Endothelial cell of umbilical vein (primary cell): ENCODE measurements at regions not wholly inside any gene's neighbourhood (a gene's known extent, or its start where the extent isn't known, plus 50 kb on each side); places are given as distances from the start of the nearest gene placed in this dataset.

ENCODE experiments used
- BruUV-seq: library from RNA; stranded (reverse); fragments of 400-500 nt; replicated peaks from 2 replicates; lab custom pipeline; 2021; lab: Mats Ljungman, UMichigan
- CTCF ChIA-PET: fragments of 300-600, 350-600 bp; sonication (Branson Sonifier 250); formaldehyde crosslinking; loops from one replicate; lab custom pipeline; 2021; ENCODE audit warnings: antibody characterized with exemption, inconsistent platforms; lab: Charles Lee
- POLR2A ChIA-PET: fragments of 300-600, 350-600 bp; sonication (Branson Sonifier 250); formaldehyde crosslinking; loops from one replicate; lab custom pipeline; 2021; ENCODE audit warnings: antibody characterized with exemption, inconsistent platforms; lab: Charles Lee
- DNase-seq: peaks from one replicate; pipeline ENCODE4 v3.0.0-alpha.2; 2011; ENCODE audit warnings: low read depth, low spot score
- FAIRE-seq: peaks from 2 replicates; lab custom pipeline; 2011; peaks lifted over from hg19 to GRCh38; lab: Jason Lieb, UNC
- H2AFZ ChIP-seq: 2 replicates; pipeline ENCODE4 v1.6.0; 2012; ENCODE audit warnings: low read depth, low read length, control low read depth, inconsistent platforms
- H3K27ac ChIP-seq: 2 replicates; pipeline ENCODE4 v1.5.1; 2011; ENCODE audit warnings: low read depth, mild to moderate bottlenecking, control low read depth, low read length, moderate library complexity; ENCODE audit not compliant: insufficient read depth
- H3K27me3 ChIP-seq, 2 experiments: 2 replicates each; pipeline versions ENCODE4 v1.6.0 to v1.6.1; 2011; ENCODE audit warnings: low read length in 2 of 2, mixed read lengths in 1 of 2; ENCODE audit not compliant: control insufficient read depth in 2 of 2, insufficient read depth in 2 of 2
- H3K36me3 ChIP-seq, 2 experiments: 2 replicates in 1 of 2; 3 replicates in 1 of 2; pipeline ENCODE4 v1.5.1; 2011; ENCODE audit warnings: low read length in 2 of 2, mild to moderate bottlenecking in 1 of 2, moderate library complexity in 1 of 2; ENCODE audit not compliant: control insufficient read depth in 2 of 2, insufficient read depth in 2 of 2; ENCODE audit errors: extremely low read depth in 1 of 2
- H3K4me1 ChIP-seq: 3 replicates; pipeline ENCODE4 v1.5.1; 2011; ENCODE audit warnings: mild to moderate bottlenecking, low read length; ENCODE audit not compliant: control insufficient read depth, insufficient read depth; ENCODE audit errors: extremely low read depth
- H3K4me2 ChIP-seq: 2 replicates; pipeline ENCODE4 v1.6.1; 2011; ENCODE audit warnings: low read length, control low read depth, mixed read lengths; ENCODE audit not compliant: insufficient read depth
- H3K4me3 ChIP-seq, 3 experiments: fragments of 200-600 bp in 1 of 3; sonication (generic), shearing (Covaris generic) in 1 of 3; replicated peaks in 1 of 3; 2 replicates each; pipeline ENCODE4 v1.5.1; 2011 to 2016; ENCODE audit warnings: control low read depth in 3 of 3, low read length in 3 of 3, mild to moderate bottlenecking in 2 of 3, inconsistent platforms in 1 of 3, low read depth in 1 of 3, moderate library complexity in 1 of 3; ENCODE audit not compliant: insufficient read depth in 1 of 3
- H3K79me2 ChIP-seq: 2 replicates; pipeline ENCODE4 v1.6.0; 2012; ENCODE audit warnings: low read length, inconsistent platforms; ENCODE audit not compliant: control insufficient read depth, insufficient read depth
- H3K9ac ChIP-seq: replicated peaks from 2 replicates; pipeline ENCODE3; 2011; ENCODE audit warnings: low read length, control low read depth; ENCODE audit not compliant: insufficient read depth; ENCODE audit errors: extremely low read depth
- H3K9me1 ChIP-seq: replicated peaks from 3 replicates; pipeline ENCODE4 v1.6.0; 2011; ENCODE audit warnings: mild to moderate bottlenecking, low read length; ENCODE audit not compliant: control insufficient read depth, insufficient read depth; ENCODE audit errors: extremely low read depth
- H3K9me3 ChIP-seq: replicated peaks from 2 replicates; pipeline ENCODE4 v1.5.1; 2012; ENCODE audit warnings: low read length, inconsistent platforms; ENCODE audit not compliant: control insufficient read depth, insufficient read depth
- H4K20me1 ChIP-seq: replicated peaks from 2 replicates; pipeline ENCODE3; 2011; ENCODE audit warnings: mild to moderate bottlenecking, low read length; ENCODE audit not compliant: control insufficient read depth, insufficient read depth; ENCODE audit errors: extremely low read depth
- CTCF ChIP-seq, 2 donors: IDR thresholded peaks; 1 replicate in 1 of 2; 2 replicates in 1 of 2; pipeline ENCODE4 v1.5.1; 2011; ENCODE audit warnings: low read length in 2 of 2, mild to moderate bottlenecking in 2 of 2, moderate library complexity in 2 of 2, control low read depth in 1 of 2, inconsistent platforms in 1 of 2, low read depth in 1 of 2; ENCODE audit not compliant: insufficient read depth in 1 of 2; ENCODE audit errors: extremely low read depth in 1 of 2
- EZH2 ChIP-seq: IDR thresholded peaks from 2 replicates; pipeline ENCODE4 v1.6.1; 2012; ENCODE audit warnings: borderline replicate concordance, low read depth, mild to moderate bottlenecking, moderate library complexity, low read length, inconsistent platforms; ENCODE audit not compliant: severe bottlenecking
- FOS ChIP-seq: IDR thresholded peaks from 2 replicates; pipeline ENCODE4 v1.6.1; 2011; ENCODE audit warnings: mild to moderate bottlenecking, low read length, moderate library complexity, borderline replicate concordance; ENCODE audit not compliant: insufficient read depth
- GATA2 ChIP-seq: IDR thresholded peaks from 2 replicates; pipeline ENCODE4 v1.7.0; 2011; ENCODE audit warnings: low read depth, mild to moderate bottlenecking, moderate library complexity, mixed read lengths, low read length; ENCODE audit not compliant: insufficient read length, insufficient read depth
- JUN ChIP-seq: IDR thresholded peaks from 2 replicates; pipeline ENCODE4 v1.6.1; 2011; ENCODE audit warnings: borderline replicate concordance, low read depth; ENCODE audit not compliant: insufficient read length, insufficient read depth
- MAX ChIP-seq: IDR thresholded peaks from 2 replicates; pipeline ENCODE4 v1.6.1; 2011; ENCODE audit not compliant: insufficient read depth, insufficient read length
- MYC ChIP-seq: IDR thresholded peaks from one replicate; pipeline ENCODE4 v1.6.1; 2011; ENCODE audit warnings: mild to moderate bottlenecking, low read depth, low read length
- POLR2A ChIP-seq: IDR thresholded peaks from 2 replicates; pipeline ENCODE4 v1.6.1; 2012; ENCODE audit warnings: low read depth, mild to moderate bottlenecking, control low read depth, low read length
- POLR2AphosphoS5 ChIP-seq: IDR thresholded peaks from 2 replicates; pipeline ENCODE4 v1.6.1; 2012; ENCODE audit warnings: low read depth, mild to moderate bottlenecking, control low read depth, low read length, moderate library complexity; ENCODE audit not compliant: insufficient read depth
- dilution Hi-C: fragments of 300-500 bp; cut with MboI; formaldehyde crosslinking; loops from one replicate; pipeline ENCODE4 v1.15.0; 2019; ENCODE audit warnings: low sequenced_read_pairs; ENCODE audit not compliant: extremely low pct_ligation_motif_present
- intact Hi-C: fragments of 100-400 bp; cut with micrococcal nuclease; formaldehyde crosslinking; loops from one replicate; pipeline ENCODE4 v1.10.0; 2022

DNA sequence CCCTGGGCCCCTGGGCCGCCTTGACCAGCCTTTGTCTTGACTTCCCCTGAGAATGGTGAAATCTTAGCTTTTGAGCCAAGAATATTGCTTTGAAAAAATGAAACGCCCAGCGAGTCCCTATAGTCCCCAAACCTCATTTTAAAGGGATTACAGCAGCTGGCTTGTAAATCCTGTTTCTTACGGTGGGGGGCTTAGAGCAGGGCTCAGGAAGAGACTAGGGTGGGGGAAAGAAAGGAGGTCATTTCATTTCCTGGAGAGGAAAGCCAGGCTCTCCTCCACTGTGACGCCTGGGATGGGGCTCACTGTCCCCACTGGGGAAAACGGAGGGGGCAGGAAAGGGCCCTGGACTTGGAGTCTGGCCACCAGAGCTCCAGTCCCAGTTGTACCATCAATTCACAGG, 72.2 kb upstream of the ALX4 start:
- H3K4me1 ChIP-seq: no peaks in the 10 kb centered on the region
- intact Hi-C loops: no loop called here
- no peak overlapping the region for H3K27ac ChIP-seq
- H3K9me3 ChIP-seq: no peaks in the 10 kb centered on the region
- peaks cover 0 to 2% of the 10 kb centered on the region in 2 experiments for H3K27me3 ChIP-seq
- dilution Hi-C loops: no loop called here
- no peak for FAIRE-seq
- CTCF ChIA-PET: no interaction called here
- H3K79me2 ChIP-seq: no peaks in the 10 kb centered on the region
- no peaks in the 10 kb centered on the region for H3K36me3 ChIP-seq
- no TSS peak for BruUV-seq
- H2AFZ ChIP-seq: no peak overlapping the region
- H3K4me3 ChIP-seq: no peak overlapping the region
- POLR2A ChIA-PET: no interaction called here
- H3K9ac ChIP-seq: no peak overlapping the region
- H3K9me1 ChIP-seq: no peaks in the 10 kb centered on the region
- no peak overlapping the region for H3K4me2 ChIP-seq
- no peaks in the 10 kb centered on the region for H4K20me1 ChIP-seq
- no peak for TF ChIP-seq MAX
- TF ChIP-seq FOS: no peak
- TF ChIP-seq MYC: no peak
- no peak for TF ChIP-seq EZH2
- no peak for TF ChIP-seq CTCF (IDR thresholded peaks at IDR 0.05; ENCODE audit: extremely low read depth in 1 of 2, insufficient read depth in 1 of 2, low read depth in 1 of 2, low read length in 2 of 2)
- TF ChIP-seq GATA2: no peak
- no peak for TF ChIP-seq POLR2AphosphoS5
- TF ChIP-seq POLR2A: no peak
- TF ChIP-seq JUN: no peak
- no peak for DNase-seq
